Astrocyte (in vitro differentiated cells and primary cell): ENCODE measurements at regions not wholly inside any gene's neighbourhood (a gene's known extent, or its start where the extent isn't known, plus 50 kb on each side); places are given as distances from the start of the nearest gene placed in this dataset.

ENCODE experiments used
- DNase-seq: peaks from one replicate; pipeline ENCODE4 v3.0.0-alpha.2; 2010; ENCODE audit warnings: low read depth
- FAIRE-seq: peaks from 2 replicates; lab custom pipeline; 2011; peaks lifted over from hg19 to GRCh38; lab: Jason Lieb, UNC
- H2AFZ ChIP-seq: 2 replicates; pipeline ENCODE4 v1.6.0; 2012; ENCODE audit warnings: low read depth, low read length, inconsistent platforms
- H3K27ac ChIP-seq: 2 replicates; pipeline ENCODE4 v1.5.1; 2011; ENCODE audit warnings: low read depth, low read length, inconsistent platforms
- H3K27me3 ChIP-seq: 2 replicates; pipeline ENCODE4 v1.6.0; 2011; ENCODE audit warnings: low read length, inconsistent platforms; ENCODE audit not compliant: insufficient read depth
- H3K36me3 ChIP-seq: 2 replicates; pipeline ENCODE4 v1.5.1; 2011; ENCODE audit warnings: low read length, inconsistent platforms; ENCODE audit not compliant: insufficient read depth
- H3K4me1 ChIP-seq: 2 replicates; pipeline ENCODE4 v1.5.1; 2011; ENCODE audit warnings: low read length, inconsistent platforms; ENCODE audit not compliant: insufficient read depth
- H3K4me2 ChIP-seq: 2 replicates; pipeline ENCODE4 v1.6.0; 2012; ENCODE audit warnings: low read length, inconsistent platforms
- H3K4me3 ChIP-seq: 2 replicates; pipeline ENCODE4 v1.5.1; 2011; ENCODE audit warnings: low read depth, mild to moderate bottlenecking, low read length, inconsistent platforms; ENCODE audit not compliant: insufficient read depth
- H3K79me2 ChIP-seq: 2 replicates; pipeline ENCODE4 v1.6.0; 2012; ENCODE audit warnings: mild to moderate bottlenecking, low read length, inconsistent platforms; ENCODE audit not compliant: insufficient read depth
- H3K9ac ChIP-seq: 2 replicates; pipeline ENCODE4 v1.6.0; 2012; ENCODE audit warnings: mild to moderate bottlenecking, low read length, inconsistent platforms
- H3K9me3 ChIP-seq: 2 replicates; pipeline ENCODE4 v1.5.1; 2012; ENCODE audit warnings: low read depth, mild to moderate bottlenecking, low read length, inconsistent platforms; ENCODE audit not compliant: insufficient read depth
- H4K20me1 ChIP-seq: 2 replicates; pipeline ENCODE4 v1.6.0; 2012; ENCODE audit warnings: low read length, inconsistent platforms; ENCODE audit not compliant: insufficient read depth
- H3K27ac Mint-ChIP-seq: one replicate; pipeline ENCODE4 v1.8.0; 2021; ENCODE audit warnings: mild to moderate bottlenecking, mixed read lengths; ENCODE audit not compliant: unreplicated experiment
- H3K27me3 Mint-ChIP-seq: one replicate; pipeline ENCODE4 v1.8.0; 2021; ENCODE audit warnings: low read depth, mixed read lengths; ENCODE audit not compliant: unreplicated experiment
- H3K36me3 Mint-ChIP-seq: one replicate; pipeline ENCODE4 v1.8.0; 2021; ENCODE audit warnings: low read depth, mixed read lengths; ENCODE audit not compliant: unreplicated experiment
- H3K4me1 Mint-ChIP-seq: one replicate; pipeline ENCODE4 v1.8.0; 2021; ENCODE audit warnings: low read depth, mixed read lengths; ENCODE audit not compliant: unreplicated experiment
- H3K4me3 Mint-ChIP-seq: one replicate; pipeline ENCODE4 v1.8.0; 2021; ENCODE audit warnings: mild to moderate bottlenecking, moderate library complexity, mixed read lengths; ENCODE audit not compliant: unreplicated experiment
- H3K9me3 Mint-ChIP-seq: one replicate; pipeline ENCODE4 v1.8.0; 2021; ENCODE audit warnings: mild to moderate bottlenecking, mixed read lengths; ENCODE audit not compliant: unreplicated experiment
- CTCF ChIP-seq: IDR thresholded peaks from 2 replicates; pipeline ENCODE4 v1.5.1; 2011; ENCODE audit warnings: low read depth, mild to moderate bottlenecking, inconsistent platforms, low read length, moderate library complexity; ENCODE audit not compliant: insufficient read depth
- EZH2 ChIP-seq: IDR thresholded peaks from 2 replicates; pipeline ENCODE4 v1.6.1; 2012; ENCODE audit warnings: mild to moderate bottlenecking, low read length, inconsistent platforms; ENCODE audit not compliant: insufficient read depth

- Histone ChIP-seq H3K4me2 (no peak overlapping the region), H3K27ac (no peak overlapping the region), H2AFZ (no peak overlapping the region), H3K4me1 (no peaks in the 10 kb centered on the region), H3K79me2 (no peaks in the 10 kb centered on the region), H3K9ac (no peak overlapping the region), H3K9me3 (no peaks in the 10 kb centered on the region), H3K36me3 (no peaks in the 10 kb centered on the region), H3K27me3 (no peaks in the 10 kb centered on the region), H4K20me1 (no peaks in the 10 kb centered on the region), H3K4me3 (no peak overlapping the region)
- no peak for TF ChIP-seq EZH2
- H3K4me3 Mint-ChIP-seq: no peak overlapping the region
- H3K9me3 Mint-ChIP-seq: no peaks in the 10 kb centered on the region
- no peaks in the 10 kb centered on the region for H3K27me3 Mint-ChIP-seq
- no peaks in the 10 kb centered on the region for H3K4me1 Mint-ChIP-seq
- DNase-seq (no peak), FAIRE-seq (no peak)
- H3K36me3 Mint-ChIP-seq: no peaks in the 10 kb centered on the region
- H3K27ac Mint-ChIP-seq: no peak overlapping the region
These were observed 1139.1 kb downstream of the AACS start for GRCh38 chr12:126204326-126204725.

- Mint-ChIP-seq H3K4me3 (no peak overlapping the region), H3K36me3 (no peaks in the 10 kb centered on the region), H3K27me3 (no peaks in the 10 kb centered on the region), H3K27ac (no peak overlapping the region), H3K4me1 (no peaks in the 10 kb centered on the region), H3K9me3 (no peaks in the 10 kb centered on the region)
- no peaks in the 10 kb centered on the region for H3K27me3 ChIP-seq
- no peak overlapping the region for H3K4me2 ChIP-seq
- no peaks in the 10 kb centered on the region for H3K79me2 ChIP-seq
- H3K9ac ChIP-seq: no peak overlapping the region
- H3K9me3 ChIP-seq: no peaks in the 10 kb centered on the region
- H4K20me1 ChIP-seq: no peaks in the 10 kb centered on the region
- H2AFZ ChIP-seq: no peak overlapping the region
- H3K36me3 ChIP-seq: no peaks in the 10 kb centered on the region
- no peak overlapping the region for H3K27ac ChIP-seq
- FAIRE-seq (no peak), DNase-seq (no peak)
- H3K4me1 ChIP-seq: no peaks in the 10 kb centered on the region
- no peak overlapping the region for H3K4me3 ChIP-seq
- TF ChIP-seq CTCF (no peak), EZH2 (no peak)
These were observed 1144.8 kb downstream of the AACS start for GRCh38 chr12:126210026-126210425.

- no peaks in the 10 kb centered on the region for H3K4me1 ChIP-seq
- no peaks in the 10 kb centered on the region for H3K36me3 Mint-ChIP-seq
- H3K9ac ChIP-seq: no peak overlapping the region
- H3K27ac Mint-ChIP-seq: no peak overlapping the region
- no peaks in the 10 kb centered on the region for H3K9me3 Mint-ChIP-seq
- no peak overlapping the region for H2AFZ ChIP-seq
- H3K4me2 ChIP-seq: no peak overlapping the region
- no peaks in the 10 kb centered on the region for H3K36me3 ChIP-seq
- no peak overlapping the region for H3K4me3 ChIP-seq
- no peak for TF ChIP-seq CTCF
- TF ChIP-seq EZH2: no peak
- H3K4me3 Mint-ChIP-seq: no peak overlapping the region
- no peaks in the 10 kb centered on the region for H3K4me1 Mint-ChIP-seq
- DNase-seq (no peak), FAIRE-seq (no peak)
- H4K20me1 ChIP-seq: no peaks in the 10 kb centered on the region
- no peaks in the 10 kb centered on the region for H3K27me3 Mint-ChIP-seq
- no peak overlapping the region for H3K27ac ChIP-seq
- H3K27me3 ChIP-seq: no peaks in the 10 kb centered on the region
- no peaks in the 10 kb centered on the region for H3K79me2 ChIP-seq
- H3K9me3 ChIP-seq: no peaks in the 10 kb centered on the region
These were observed 1145.2 kb downstream of the AACS start for GRCh38 chr12:126210448-126210847.
